Activated CD8-positive, alpha-beta T cell treated with anti-CD3 and anti-CD28 coated beads for 36 hours (primary cell): ENCODE measurements at regions not wholly inside any gene's neighbourhood (a gene's known extent, or its start where the extent isn't known, plus 50 kb on each side); places are given as distances from the start of the nearest gene placed in this dataset.

Source experiments
- ATAC-seq: fragments of 200-7000 bp; cut with Tn5 transposase; one replicate; pipeline ENCODE4 v1.10.0; 2021; ENCODE audit warnings: mild to moderate bottlenecking, moderate library complexity
- CTCF ChIA-PET: fragments of 350-600 bp; sonication (Branson Sonifier 250); formaldehyde crosslinking; loops from one replicate; lab custom pipeline; 2021; ENCODE audit warnings: antibody characterized with exemption; lab: Charles Lee
- POLR2A ChIA-PET: fragments of 350-600 bp; sonication (Branson Sonifier 250); formaldehyde crosslinking; loops from one replicate; lab custom pipeline; 2021; ENCODE audit warnings: antibody characterized with exemption; lab: Charles Lee
- DNase-seq: peaks from one replicate; pipeline ENCODE4 v3.0.0-alpha.2; 2020
- H3K27ac Mint-ChIP-seq: one replicate; pipeline ENCODE4 v1.8.0; 2021; ENCODE audit warnings: mild to moderate bottlenecking, mixed read lengths
- H3K27me3 Mint-ChIP-seq: one replicate; pipeline ENCODE4 v1.8.0; 2021; ENCODE audit warnings: mixed read lengths
- H3K36me3 Mint-ChIP-seq: one replicate; pipeline ENCODE4 v1.8.0; 2021; ENCODE audit warnings: low read depth, mixed read lengths
- H3K4me1 Mint-ChIP-seq: one replicate; pipeline ENCODE4 v1.8.0; 2021; ENCODE audit warnings: low read depth, mixed read lengths
- H3K4me3 Mint-ChIP-seq: one replicate; pipeline ENCODE4 v1.8.0; 2021; ENCODE audit warnings: mild to moderate bottlenecking, moderate library complexity, mixed read lengths
- H3K9me3 Mint-ChIP-seq: one replicate; pipeline ENCODE4 v1.8.0; 2021; ENCODE audit warnings: mixed read lengths
- CTCF ChIP-seq: fragments of 200-600 bp; IDR thresholded peaks from one replicate; pipeline ENCODE4 v1.8.0; 2022; ENCODE audit warnings: antibody characterized with exemption, mild to moderate bottlenecking
- intact Hi-C: fragments of 100-400 bp; cut with micrococcal nuclease; formaldehyde crosslinking; loops from one replicate; pipeline ENCODE4 v1.10.0; 2022

GRCh38 chr3:177318559-177318958, 121.3 kb upstream of the TBL1XR1 start:
- no peak for ATAC-seq
- TF ChIP-seq CTCF: no peak
- ChIA-PET POLR2A (no interaction called here), CTCF (no interaction called here)
- peaks cover 4% of the 10 kb centered on the region for H3K36me3 Mint-ChIP-seq
- peaks cover 34% of the 10 kb centered on the region for H3K4me1 Mint-ChIP-seq
- intact Hi-C loops: loop anchor here (5.0 kb wide), 1 partner anchor 39 kb away; no protein-coding TSS in a partner anchor
- no peak for DNase-seq
- H3K9me3 Mint-ChIP-seq: peaks cover 9% of the 10 kb centered on the region
- H3K27ac Mint-ChIP-seq: no peak overlapping the region
- no peaks in the 10 kb centered on the region for H3K27me3 Mint-ChIP-seq
- no peak overlapping the region for H3K4me3 Mint-ChIP-seq

- Mint-ChIP-seq H3K36me3 (peaks cover 4% of the 10 kb centered on the region), H3K9me3 (peaks cover 8% of the 10 kb centered on the region), H3K27ac (peak overlapping the region; percentile 16), H3K4me3 (no peak overlapping the region), H3K4me1 (peaks cover 28% of the 10 kb centered on the region), H3K27me3 (no peaks in the 10 kb centered on the region)
- ChIA-PET POLR2A (interaction anchor here (0.6 to 1.4 kb wide), 2 partner anchors 10 to 122 kb away, joined by 3 read pairs; no protein-coding TSS in a partner anchor), CTCF (interaction anchor here (1.3 to 1.5 kb wide), 2 partner anchors 16 to 32 kb away, joined by 3 to 5 read pairs; no protein-coding TSS in a partner anchor)
- intact Hi-C loops: no loop called here
- TF ChIP-seq CTCF: no peak
- ATAC-seq (no peak), DNase-seq (no peak)
Measured at GRCh38 chr3:177320765-177321247, 123.5 kb upstream of the TBL1XR1 start.

- DNase-seq (no peak), ATAC-seq (no peak)
- no peaks in the 10 kb centered on the region for H3K27me3 Mint-ChIP-seq
- CTCF ChIA-PET: no interaction called here
- POLR2A ChIA-PET: interaction anchor here (0.9 to 1.4 kb wide), 2 partner anchors 10 to 123 kb away, joined by 3 read pairs; no protein-coding TSS in a partner anchor
- intact Hi-C loops: no loop called here
- peaks cover 28% of the 10 kb centered on the region for H3K4me1 Mint-ChIP-seq
- H3K4me3 Mint-ChIP-seq: no peak overlapping the region
- H3K27ac Mint-ChIP-seq: no peak overlapping the region
- H3K9me3 Mint-ChIP-seq: peaks cover 8% of the 10 kb centered on the region
- H3K36me3 Mint-ChIP-seq: peaks cover 4% of the 10 kb centered on the region
- TF ChIP-seq CTCF: no peak
Measured at GRCh38 chr3:177321819-177322218, 124.5 kb upstream of the TBL1XR1 start.

- Mint-ChIP-seq H3K4me1 (peaks cover 20% of the 10 kb centered on the region), H3K4me3 (no peak overlapping the region), H3K36me3 (no peaks in the 10 kb centered on the region), H3K9me3 (peaks cover 3% of the 10 kb centered on the region), H3K27ac (no peak overlapping the region), H3K27me3 (no peaks in the 10 kb centered on the region)
- TF ChIP-seq CTCF: no peak
- POLR2A ChIA-PET: no interaction called here
- ATAC-seq: no peak
- intact Hi-C loops: no loop called here
- CTCF ChIA-PET: no interaction called here
- no peak for DNase-seq
Measured at GRCh38 chr3:177322881-177323280, 125.6 kb upstream of the TBL1XR1 start.

- no peak for TF ChIP-seq CTCF
- intact Hi-C loops: no loop called here
- H3K27ac Mint-ChIP-seq: no peak overlapping the region
- ChIA-PET CTCF (no interaction called here), POLR2A (interaction anchor here (1.0 kb wide), 1 partner anchor 9 kb away, joined by 3 read pairs; no protein-coding TSS in a partner anchor)
- ATAC-seq (no peak), DNase-seq (no peak)
- H3K4me3 Mint-ChIP-seq: no peak overlapping the region
- H3K27me3 Mint-ChIP-seq: no peaks in the 10 kb centered on the region
- peaks cover 13% of the 10 kb centered on the region for H3K4me1 Mint-ChIP-seq
- H3K9me3 Mint-ChIP-seq: no peaks in the 10 kb centered on the region
- H3K36me3 Mint-ChIP-seq: no peaks in the 10 kb centered on the region
Measured at GRCh38 chr3:177329854-177330253, 132.6 kb upstream of the TBL1XR1 start.
